ENCODE measurements at regions not wholly inside any gene's neighbourhood (a gene's known extent, or its start where the extent isn't known, plus 50 kb on each side); places are given as distances from the start of the nearest gene placed in this dataset.

- Histone ChIP-seq H3K36me3 (ENCODE audit: insufficient read depth, low read length) (no peaks in the 10 kb centered on the region), H3K9me3 (replicated peaks; ENCODE audit: low read length) (no peaks in the 10 kb centered on the region), H3K27me3 (ENCODE audit: control insufficient read depth, insufficient read depth, low read length) (no peaks in the 10 kb centered on the region), H3K4me3 (ENCODE audit: low read length) (no peak overlapping the region), H3K9ac (ENCODE audit: low read depth, low read length) (no peak overlapping the region), H3K4me1 (ENCODE audit: control insufficient read depth, insufficient read depth, low read length) (no peaks in the 10 kb centered on the region), H3K4me2 (ENCODE audit: low read length) (no peak overlapping the region)
Observed at GRCh38 chr7:136348542-136349192, 371.5 kb upstream of the MTPN start.

GRCh38 chr7:136348142-136348541, 371.0 kb upstream of the MTPN start:
- H3K4me2 ChIP-seq (ENCODE audit: low read length): no peak overlapping the region
- H3K9ac ChIP-seq (ENCODE audit: low read depth, low read length): no peak overlapping the region
- no peaks in the 10 kb centered on the region for H3K27me3 ChIP-seq (ENCODE audit: control insufficient read depth, insufficient read depth, low read length)
- no peaks in the 10 kb centered on the region for H3K4me1 ChIP-seq (ENCODE audit: control insufficient read depth, insufficient read depth, low read length)
- H3K9me3 ChIP-seq (replicated peaks; ENCODE audit: low read length): no peaks in the 10 kb centered on the region
- no peaks in the 10 kb centered on the region for H3K36me3 ChIP-seq (ENCODE audit: insufficient read depth, low read length)
- no peak overlapping the region for H3K4me3 ChIP-seq (ENCODE audit: low read length)

DNA sequence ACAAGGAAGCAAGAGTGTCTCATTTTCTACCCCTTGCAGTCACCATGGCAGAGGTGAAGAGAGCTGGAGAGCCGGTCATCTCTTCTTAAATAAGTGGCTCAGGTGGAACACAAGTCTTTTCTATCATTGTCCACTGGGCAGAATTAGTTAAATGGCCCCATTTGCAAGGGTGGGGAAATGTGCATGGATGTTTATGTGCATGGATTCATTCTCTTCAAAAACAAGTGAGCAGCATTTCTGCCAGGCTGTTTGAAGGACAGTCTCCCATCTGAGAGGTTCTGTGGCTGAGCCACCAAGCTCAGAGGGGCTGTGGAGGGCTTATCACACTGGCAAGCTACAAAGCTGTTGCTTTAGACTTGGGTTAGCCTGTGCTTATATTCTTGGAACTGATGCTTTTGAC, 370.3 kb upstream of the MTPN start:
- no peak overlapping the region for H3K9ac ChIP-seq (ENCODE audit: low read depth, low read length)
- H3K27me3 ChIP-seq (ENCODE audit: control insufficient read depth, insufficient read depth, low read length): no peaks in the 10 kb centered on the region
- no peaks in the 10 kb centered on the region for H3K9me3 ChIP-seq (replicated peaks; ENCODE audit: low read length)
- no peaks in the 10 kb centered on the region for H3K4me1 ChIP-seq (ENCODE audit: control insufficient read depth, insufficient read depth, low read length)
- H3K36me3 ChIP-seq (ENCODE audit: insufficient read depth, low read length): no peaks in the 10 kb centered on the region
- no peak overlapping the region for H3K4me3 ChIP-seq (ENCODE audit: low read length)
- no peak overlapping the region for H3K4me2 ChIP-seq (ENCODE audit: low read length)

DNA sequence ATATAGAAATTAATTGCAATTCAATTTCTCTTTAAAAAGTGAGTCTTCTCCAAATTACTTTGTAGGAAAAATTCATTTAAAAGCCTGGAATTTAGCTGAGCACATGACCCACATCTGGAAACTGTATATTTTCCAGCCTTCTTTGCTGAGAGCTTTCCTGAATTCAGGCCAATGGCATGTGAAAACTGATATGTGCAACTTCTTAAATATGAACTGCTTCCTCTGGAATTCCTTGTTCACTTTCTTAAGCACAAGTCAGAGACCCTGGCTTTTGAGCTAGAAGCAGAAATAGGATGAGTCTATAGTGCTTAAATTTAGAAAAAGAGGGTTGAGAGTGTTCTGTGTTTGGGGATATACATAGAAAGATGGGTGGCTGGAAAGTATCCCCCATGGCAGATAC, 365.1 kb upstream of the MTPN start:
- no peaks in the 10 kb centered on the region for H3K27me3 ChIP-seq (ENCODE audit: control insufficient read depth, insufficient read depth, low read length)

DNA sequence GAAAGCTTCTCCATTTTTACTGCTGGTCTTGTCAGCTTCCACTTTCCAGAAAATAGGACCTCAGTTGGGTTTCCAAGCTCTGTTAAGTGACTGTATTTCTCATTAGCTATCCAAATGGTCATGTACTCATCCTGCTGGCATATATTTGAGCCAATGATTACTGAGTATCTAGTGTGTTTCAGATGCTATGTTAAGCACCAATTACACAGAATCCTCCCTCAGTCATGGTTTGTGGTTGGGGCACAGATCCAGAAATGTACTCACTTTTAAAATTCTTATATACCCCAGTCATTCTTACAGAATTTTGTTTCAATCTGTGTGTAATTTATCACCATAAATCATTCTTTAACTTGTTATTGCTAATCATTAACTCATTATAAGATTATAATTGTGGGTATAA, 362.3 kb upstream of the MTPN start:
- Histone ChIP-seq H3K9me3 (replicated peaks; ENCODE audit: low read length) (no peaks in the 10 kb centered on the region), H3K36me3 (ENCODE audit: insufficient read depth, low read length) (no peaks in the 10 kb centered on the region), H3K9ac (ENCODE audit: low read depth, low read length) (no peak overlapping the region), H3K4me1 (ENCODE audit: control insufficient read depth, insufficient read depth, low read length) (no peaks in the 10 kb centered on the region), H3K4me3 (ENCODE audit: low read length) (no peak overlapping the region), H3K4me2 (ENCODE audit: low read length) (no peak overlapping the region), H3K27me3 (ENCODE audit: control insufficient read depth, insufficient read depth, low read length) (no peaks in the 10 kb centered on the region)

More for the DNA sequence above, 365.1 kb upstream of the MTPN start:
- Histone ChIP-seq H3K4me3 (ENCODE audit: low read length) (no peak overlapping the region), H3K4me1 (ENCODE audit: control insufficient read depth, insufficient read depth, low read length) (no peaks in the 10 kb centered on the region), H3K36me3 (ENCODE audit: insufficient read depth, low read length) (no peaks in the 10 kb centered on the region), H3K4me2 (ENCODE audit: low read length) (no peak overlapping the region), H3K9me3 (replicated peaks; ENCODE audit: low read length) (no peaks in the 10 kb centered on the region), H3K9ac (ENCODE audit: low read depth, low read length) (no peak overlapping the region)

- Histone ChIP-seq H3K9me3 (replicated peaks; ENCODE audit: low read length) (no peaks in the 10 kb centered on the region), H3K4me1 (ENCODE audit: control insufficient read depth, insufficient read depth, low read length) (no peaks in the 10 kb centered on the region), H3K4me3 (ENCODE audit: low read length) (no peak overlapping the region), H3K27me3 (ENCODE audit: control insufficient read depth, insufficient read depth, low read length) (no peaks in the 10 kb centered on the region), H3K9ac (ENCODE audit: low read depth, low read length) (no peak overlapping the region), H3K36me3 (ENCODE audit: insufficient read depth, low read length) (no peaks in the 10 kb centered on the region), H3K4me2 (ENCODE audit: low read length) (no peak overlapping the region)
Observed at GRCh38 chr7:136336932-136337331, 359.8 kb upstream of the MTPN start.

- no peaks in the 10 kb centered on the region for H3K9me3 ChIP-seq (replicated peaks; ENCODE audit: low read length)
Observed at GRCh38 chr7:136333636-136334035, 356.5 kb upstream of the MTPN start.

DNA sequence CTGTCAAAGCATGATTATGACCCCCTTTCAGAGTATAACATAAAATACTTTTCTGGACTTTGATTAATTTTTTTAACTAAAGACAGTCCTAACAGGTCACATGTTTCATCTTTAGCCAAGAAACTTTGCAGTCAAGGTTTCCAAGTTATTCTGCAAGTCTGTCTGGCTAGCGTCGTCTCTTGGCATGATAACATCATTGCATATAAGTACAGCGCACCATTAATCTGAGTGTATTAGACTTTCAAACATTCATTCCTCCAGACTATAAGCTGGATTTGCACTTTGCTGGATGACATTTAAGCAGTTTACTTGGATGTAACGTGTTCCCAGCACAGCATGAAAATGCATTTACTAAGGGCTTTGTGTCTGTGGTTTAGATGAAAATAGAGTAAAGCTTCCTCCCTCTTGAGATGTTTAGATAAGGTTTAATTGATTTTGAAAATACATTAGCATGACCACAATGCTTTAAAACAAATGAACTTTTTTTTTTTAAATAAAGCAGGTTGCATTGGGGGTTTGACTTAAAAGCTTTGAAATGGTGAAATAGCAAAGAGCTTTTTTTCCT, 349.0 kb upstream of the MTPN start:
- H3K9ac ChIP-seq (ENCODE audit: low read depth, low read length): no peak overlapping the region
- H3K4me1 ChIP-seq (ENCODE audit: control insufficient read depth, insufficient read depth, low read length): no peaks in the 10 kb centered on the region
- no peak overlapping the region for H3K4me2 ChIP-seq (ENCODE audit: low read length)
- no peaks in the 10 kb centered on the region for H3K27me3 ChIP-seq (ENCODE audit: control insufficient read depth, insufficient read depth, low read length)
- no peaks in the 10 kb centered on the region for H3K36me3 ChIP-seq (ENCODE audit: insufficient read depth, low read length)
- no peak overlapping the region for H3K4me3 ChIP-seq (ENCODE audit: low read length)
- peaks cover 2% of the 10 kb centered on the region for H3K9me3 ChIP-seq (replicated peaks; ENCODE audit: low read length)

More at GRCh38 chr7:136333636-136334035, 356.5 kb upstream of the MTPN start:
- Histone ChIP-seq H3K4me1 (ENCODE audit: control insufficient read depth, insufficient read depth, low read length) (no peaks in the 10 kb centered on the region), H3K27me3 (ENCODE audit: control insufficient read depth, insufficient read depth, low read length) (no peaks in the 10 kb centered on the region), H3K4me3 (ENCODE audit: low read length) (no peak overlapping the region), H3K4me2 (ENCODE audit: low read length) (no peak overlapping the region), H3K36me3 (ENCODE audit: insufficient read depth, low read length) (no peaks in the 10 kb centered on the region), H3K9ac (ENCODE audit: low read depth, low read length) (no peak overlapping the region)

DNA sequence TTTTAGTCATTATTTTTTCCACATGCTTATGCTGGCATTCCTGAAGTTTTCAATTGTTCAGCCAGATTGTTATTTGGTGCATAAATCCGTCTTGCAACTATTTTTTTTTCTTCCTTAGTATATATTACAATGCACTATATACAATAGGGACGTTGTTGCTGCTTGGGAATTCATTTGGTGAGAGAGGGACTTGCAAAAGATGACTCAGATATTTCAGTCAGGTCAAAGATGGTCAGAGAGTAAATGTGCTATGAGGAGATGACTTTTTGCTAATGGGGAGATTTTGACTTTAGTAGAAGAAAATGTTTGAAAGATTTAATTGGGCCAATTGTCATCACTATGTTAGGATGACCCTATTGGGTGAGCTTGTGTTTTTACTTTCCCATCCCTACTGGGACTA, 348.4 kb upstream of the MTPN start:
- Histone ChIP-seq H3K36me3 (ENCODE audit: insufficient read depth, low read length) (no peaks in the 10 kb centered on the region), H3K4me2 (ENCODE audit: low read length) (no peak overlapping the region), H3K4me3 (ENCODE audit: low read length) (no peak overlapping the region), H3K9ac (ENCODE audit: low read depth, low read length) (no peak overlapping the region), H3K9me3 (replicated peaks; ENCODE audit: low read length) (peaks cover 8% of the 10 kb centered on the region), H3K4me1 (ENCODE audit: control insufficient read depth, insufficient read depth, low read length) (no peaks in the 10 kb centered on the region), H3K27me3 (ENCODE audit: control insufficient read depth, insufficient read depth, low read length) (no peaks in the 10 kb centered on the region)

DNA sequence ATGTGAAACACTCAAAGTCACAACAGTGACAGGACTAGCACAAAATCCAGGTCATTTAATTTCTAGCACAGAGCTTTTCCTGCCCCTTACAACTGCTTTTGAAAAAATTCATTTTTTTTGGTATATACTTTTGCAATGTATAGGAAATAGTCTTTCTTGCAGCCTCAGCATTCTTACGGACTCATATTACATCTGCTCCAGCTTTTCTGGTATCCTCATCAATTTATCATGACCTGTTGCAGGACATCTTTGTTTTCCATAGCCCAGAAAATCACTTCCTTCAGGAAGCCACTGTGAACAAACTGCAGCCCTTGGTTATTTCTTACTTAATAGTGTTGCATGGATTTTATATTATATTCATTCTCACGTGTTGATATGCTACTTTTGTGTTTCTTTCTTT, 347.9 kb upstream of the MTPN start:
- Histone ChIP-seq H3K36me3 (ENCODE audit: insufficient read depth, low read length) (no peaks in the 10 kb centered on the region), H3K27me3 (ENCODE audit: control insufficient read depth, insufficient read depth, low read length) (no peaks in the 10 kb centered on the region), H3K9ac (ENCODE audit: low read depth, low read length) (no peak overlapping the region), H3K4me1 (ENCODE audit: control insufficient read depth, insufficient read depth, low read length) (no peaks in the 10 kb centered on the region), H3K9me3 (replicated peaks; ENCODE audit: low read length) (peaks cover 13% of the 10 kb centered on the region), H3K4me2 (ENCODE audit: low read length) (no peak overlapping the region), H3K4me3 (ENCODE audit: low read length) (no peak overlapping the region)

DNA sequence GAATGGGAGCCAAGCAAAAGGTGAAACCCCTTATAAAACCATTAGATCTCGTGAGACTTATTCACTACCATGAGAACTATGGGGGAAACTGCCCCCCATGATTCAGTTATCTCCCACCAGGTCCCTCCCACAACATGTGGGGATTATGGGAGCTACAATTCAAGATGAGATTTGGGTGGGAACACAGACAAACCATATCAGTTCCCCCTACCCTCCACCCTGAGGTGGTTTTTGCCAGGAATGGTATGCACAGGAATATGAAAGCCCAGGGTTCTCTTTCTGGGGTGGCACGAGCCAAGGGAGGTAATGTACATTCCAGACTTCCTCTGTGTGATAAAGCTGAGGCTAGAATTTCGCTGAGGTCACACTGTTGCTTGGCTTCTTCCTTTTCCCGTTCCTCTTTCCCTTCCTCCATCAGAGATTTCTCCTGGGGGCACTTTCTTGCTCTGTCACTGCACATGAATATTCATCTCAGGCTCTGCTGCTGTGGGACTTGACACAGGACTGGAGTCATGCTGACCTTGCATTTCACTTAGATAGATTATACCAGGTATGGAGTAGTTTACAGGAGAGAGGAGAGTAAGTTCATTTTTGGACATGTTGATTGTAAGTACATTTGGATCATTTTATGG, 347.0 kb upstream of the MTPN start:
- no peaks in the 10 kb centered on the region for H3K4me1 ChIP-seq (ENCODE audit: control insufficient read depth, insufficient read depth, low read length)
- no peak overlapping the region for H3K4me2 ChIP-seq (ENCODE audit: low read length)
- no peaks in the 10 kb centered on the region for H3K27me3 ChIP-seq (ENCODE audit: control insufficient read depth, insufficient read depth, low read length)
- no peak overlapping the region for H3K9ac ChIP-seq (ENCODE audit: low read depth, low read length)
- peaks cover 13% of the 10 kb centered on the region for H3K9me3 ChIP-seq (replicated peaks; ENCODE audit: low read length)
- no peak overlapping the region for H3K4me3 ChIP-seq (ENCODE audit: low read length)
- no peaks in the 10 kb centered on the region for H3K36me3 ChIP-seq (ENCODE audit: insufficient read depth, low read length)

DNA sequence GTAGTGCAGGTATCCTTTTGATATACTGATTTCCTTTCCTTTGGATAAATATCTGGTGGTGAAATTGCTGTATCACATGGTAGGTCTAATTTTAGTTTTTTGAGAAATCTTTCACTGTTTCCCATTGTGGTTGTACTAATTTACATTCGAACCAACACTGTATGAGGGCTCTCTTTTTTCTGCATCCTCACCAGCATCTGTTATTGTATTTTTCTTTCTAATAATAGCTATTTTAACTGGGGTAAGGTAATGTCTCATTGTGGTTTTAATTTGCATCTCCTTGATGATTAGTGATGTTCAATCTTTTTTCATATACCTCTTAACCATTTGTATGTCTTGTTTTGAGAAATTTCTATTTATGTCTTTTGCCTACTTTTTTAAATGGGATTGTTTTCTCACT, 335.4 kb upstream of the MTPN start:
- no peak overlapping the region for H3K9ac ChIP-seq (ENCODE audit: low read depth, low read length)
- H3K4me1 ChIP-seq (ENCODE audit: control insufficient read depth, insufficient read depth, low read length): no peaks in the 10 kb centered on the region
- H3K36me3 ChIP-seq (ENCODE audit: insufficient read depth, low read length): no peaks in the 10 kb centered on the region
- no peak overlapping the region for H3K4me3 ChIP-seq (ENCODE audit: low read length)
- no peaks in the 10 kb centered on the region for H3K9me3 ChIP-seq (replicated peaks; ENCODE audit: low read length)
- no peaks in the 10 kb centered on the region for H3K27me3 ChIP-seq (ENCODE audit: control insufficient read depth, insufficient read depth, low read length)
- H3K4me2 ChIP-seq (ENCODE audit: low read length): no peak overlapping the region

All from skeletal muscle satellite cell (primary cell).